ENCODE measurements at regions not wholly inside any gene's neighbourhood (a gene's known extent, or its start where the extent isn't known, plus 50 kb on each side); places are given as distances from the start of the nearest gene placed in this dataset.

DNA sequence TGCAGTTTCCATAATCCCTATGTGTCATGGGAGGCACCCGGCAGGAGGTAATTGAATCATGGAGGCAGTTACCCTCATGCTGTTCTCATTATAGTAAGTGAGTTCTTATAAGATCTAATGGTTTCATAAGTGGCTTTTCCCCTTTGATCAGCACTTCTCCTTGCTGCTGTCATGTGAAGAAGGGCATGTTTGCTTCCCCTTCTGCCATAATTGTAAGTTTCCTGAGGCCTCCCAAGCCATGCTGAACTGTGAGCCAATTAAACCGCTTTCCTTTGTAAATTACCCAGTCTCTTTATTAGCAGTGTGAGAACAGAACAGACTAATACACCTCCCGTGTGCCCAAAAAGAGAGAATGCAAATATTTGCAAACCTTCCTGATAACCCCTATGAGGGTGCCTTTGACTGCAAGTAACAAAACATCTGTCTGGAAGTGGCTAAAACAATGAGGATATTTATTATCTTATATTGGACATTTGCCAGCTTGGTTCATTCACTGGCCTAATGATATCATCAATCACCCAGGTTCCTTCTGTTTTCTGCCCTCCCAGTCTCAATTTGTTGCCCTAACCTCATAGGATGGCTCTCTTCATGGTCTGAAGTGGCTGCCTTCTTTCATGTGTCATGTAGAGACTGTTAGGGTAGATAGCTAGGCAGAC is 68.7 kb downstream of the BHLHE40 start (continued):
- TF ChIP-seq POLR2H (tag; IDR thresholded peaks at IDR 0.05; ENCODE audit: low read depth) (no peak), BHLHE40 (IDR thresholded peaks at IDR 0.05; ENCODE audit: low read length) (no peak), KDM1A (IDR thresholded peaks at IDR 0.05) (no peak), ZNF77 (CRISPR knock-in tag; IDR thresholded peaks at IDR 0.05) (no peak)

DNA sequence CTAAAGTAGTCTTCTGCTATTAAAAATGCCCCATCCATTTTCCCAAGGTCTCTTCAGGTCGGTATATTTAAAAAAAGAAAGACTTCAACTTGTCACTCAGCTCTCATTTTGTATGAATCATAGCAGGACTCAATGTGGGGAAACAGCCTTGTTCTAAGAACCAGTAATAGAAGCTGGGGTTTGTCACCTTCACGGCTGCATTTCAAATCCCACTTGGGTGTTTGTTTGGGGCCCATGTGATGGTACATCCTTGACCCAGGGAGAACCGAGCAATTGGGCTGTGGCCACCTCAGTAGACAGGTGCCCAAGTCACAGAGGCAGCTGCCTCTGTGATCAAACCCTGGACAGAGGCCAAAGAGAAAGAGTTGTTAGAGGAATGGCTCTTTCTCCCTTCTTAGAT is 70.3 kb upstream of the ARL8B start:
- Histone ChIP-seq H3K79me2 (ENCODE audit: control insufficient read depth, insufficient read depth, low read length) (no peaks in the 10 kb centered on the region), H3K9me3 (replicated peaks; ENCODE audit: control insufficient read depth, insufficient read depth, low read depth, low read length) (0 out of 2 replicates have a peak, but pooled peaks cover 6% of the 10 kb centered on the region), H4K20me1 (replicated peaks; ENCODE audit: control insufficient read depth, insufficient read depth, low read length) (no peaks in the 10 kb centered on the region), H2AFZ (ENCODE audit: low read depth, low read length) (peak overlapping the region; percentile 54), H3K9me1 (ENCODE audit: control insufficient read depth, insufficient read depth, low read length) (no peaks in the 10 kb centered on the region), H3K36me3 (ENCODE audit: control insufficient read depth, insufficient read depth, low read length) (no peaks in the 10 kb centered on the region), H3K9ac (ENCODE audit: insufficient read depth in 1 of 2, low read depth in 2 of 2, low read length in 2 of 2) (no peak overlapping the region), H3K4me3 (no peak overlapping the region), H3K27me3 (ENCODE audit: control insufficient read depth in 2 of 2, insufficient read depth in 2 of 2, low read length in 2 of 2) (no peaks in the 10 kb centered on the region), H3K4me1 (replicated peaks in 1 of 2; ENCODE audit: control insufficient read depth in 2 of 2, insufficient read depth in 2 of 2, low read length in 2 of 2) (peaks cover 5 to 16% of the 10 kb centered on the region in 2 experiments; a peak in 3 of 5 replicates), H3K4me2 (ENCODE audit: insufficient read depth, low read length) (no peak overlapping the region), H3K27ac (ENCODE audit: extremely low read depth, low read depth, low read length) (no peak overlapping the region)
- no peak for FAIRE-seq
- peak in 1 of 4 experiments; percentile 46 for DNase-seq (ENCODE audit: extremely low read depth in 1 of 4, low spot score in 3 of 4)
- ChIA-PET CTCF (ENCODE audit: low intra/inter-chr PET ratio) (interaction anchor here (0.6 kb wide), 1 partner anchor 341 kb away, joined by 4 read pairs; no protein-coding TSS in a partner anchor), POLR2A (interaction anchor here (0.6 to 6.0 kb wide), 13 partner anchors 9 to 558 kb away, joined by 3 to 37 read pairs (median 3); partner anchors contain the start of genes BHLHE40 and ITPR1)
- ATAC-seq, result no peak
- in situ Hi-C loops (cut with MboI), result no loop called here
- TF ChIP-seq, protein P1, sequence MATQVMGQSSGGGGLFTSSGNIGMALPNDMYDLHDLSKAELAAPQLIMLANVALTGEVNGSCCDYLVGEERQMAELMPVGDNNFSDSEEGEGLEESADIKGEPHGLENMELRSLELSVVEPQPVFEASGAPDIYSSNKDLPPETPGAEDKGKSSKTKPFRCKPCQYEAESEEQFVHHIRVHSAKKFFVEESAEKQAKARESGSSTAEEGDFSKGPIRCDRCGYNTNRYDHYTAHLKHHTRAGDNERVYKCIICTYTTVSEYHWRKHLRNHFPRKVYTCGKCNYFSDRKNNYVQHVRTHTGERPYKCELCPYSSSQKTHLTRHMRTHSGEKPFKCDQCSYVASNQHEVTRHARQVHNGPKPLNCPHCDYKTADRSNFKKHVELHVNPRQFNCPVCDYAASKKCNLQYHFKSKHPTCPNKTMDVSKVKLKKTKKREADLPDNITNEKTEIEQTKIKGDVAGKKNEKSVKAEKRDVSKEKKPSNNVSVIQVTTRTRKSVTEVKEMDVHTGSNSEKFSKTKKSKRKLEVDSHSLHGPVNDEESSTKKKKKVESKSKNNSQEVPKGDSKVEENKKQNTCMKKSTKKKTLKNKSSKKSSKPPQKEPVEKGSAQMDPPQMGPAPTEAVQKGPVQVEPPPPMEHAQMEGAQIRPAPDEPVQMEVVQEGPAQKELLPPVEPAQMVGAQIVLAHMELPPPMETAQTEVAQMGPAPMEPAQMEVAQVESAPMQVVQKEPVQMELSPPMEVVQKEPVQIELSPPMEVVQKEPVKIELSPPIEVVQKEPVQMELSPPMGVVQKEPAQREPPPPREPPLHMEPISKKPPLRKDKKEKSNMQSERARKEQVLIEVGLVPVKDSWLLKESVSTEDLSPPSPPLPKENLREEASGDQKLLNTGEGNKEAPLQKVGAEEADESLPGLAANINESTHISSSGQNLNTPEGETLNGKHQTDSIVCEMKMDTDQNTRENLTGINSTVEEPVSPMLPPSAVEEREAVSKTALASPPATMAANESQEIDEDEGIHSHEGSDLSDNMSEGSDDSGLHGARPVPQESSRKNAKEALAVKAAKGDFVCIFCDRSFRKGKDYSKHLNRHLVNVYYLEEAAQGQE (IDR thresholded peaks at IDR 0.05; ENCODE audit: borderline replicate concordance), result peak; percentile 20; the same call in 1 of the 2 replicates
- TF ChIP-seq, protein P1 (CRISPR knock-in tag; IDR thresholded peaks at IDR 0.05; ENCODE audit: low read depth), result no peak
- no peak for TF ChIP-seq SLC30A9 (CRISPR knock-in tag; IDR thresholded peaks at IDR 0.05)
- peak; percentile 32; the same call in 1 of the 2 replicates for TF ChIP-seq NFIC (IDR thresholded peaks at IDR 0.05)
- TF ChIP-seq, protein P2, sequence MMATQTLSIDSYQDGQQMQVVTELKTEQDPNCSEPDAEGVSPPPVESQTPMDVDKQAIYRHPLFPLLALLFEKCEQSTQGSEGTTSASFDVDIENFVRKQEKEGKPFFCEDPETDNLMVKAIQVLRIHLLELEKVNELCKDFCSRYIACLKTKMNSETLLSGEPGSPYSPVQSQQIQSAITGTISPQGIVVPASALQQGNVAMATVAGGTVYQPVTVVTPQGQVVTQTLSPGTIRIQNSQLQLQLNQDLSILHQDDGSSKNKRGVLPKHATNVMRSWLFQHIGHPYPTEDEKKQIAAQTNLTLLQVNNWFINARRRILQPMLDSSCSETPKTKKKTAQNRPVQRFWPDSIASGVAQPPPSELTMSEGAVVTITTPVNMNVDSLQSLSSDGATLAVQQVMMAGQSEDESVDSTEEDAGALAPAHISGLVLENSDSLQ (IDR thresholded peaks at IDR 0.05), result peak; percentile 51
- TF ChIP-seq FOSL1 (tag; conservative IDR thresholded peaks at IDR 0.05), result peak; percentile 21; the same call in 1 of the 2 replicates
- no peak for TF ChIP-seq MAFF (IDR thresholded peaks at IDR 0.05; ENCODE audit: low read length)
- peak; percentile 56 for TF ChIP-seq MEIS2 (IDR thresholded peaks at IDR 0.05; ENCODE audit: partially characterized antibody)
- 8% methylated on average over 3 of the region's 3 CpGs for WGBS (ENCODE audit: insufficient coverage, low coverage, missing lambda C conversion rate)
- intact Hi-C loops (cut with micrococcal nuclease), result no loop called here
- BruUV-seq (replicated peaks), result no TSS peak

Data from K562 (cell line).